DOHH2 (cell line): ENCODE measurements at regions not wholly inside any gene's neighbourhood (a gene's known extent, or its start where the extent isn't known, plus 50 kb on each side); places are given as distances from the start of the nearest gene placed in this dataset.

Experiments
- H3F3A ChIP-seq: fragments of 200-600 bp; sonication (generic), shearing (Covaris generic); 2 replicates; pipeline ENCODE4 v1.6.0; 2016; ENCODE audit warnings: antibody characterized with exemption, mild to moderate bottlenecking; ENCODE audit not compliant: control insufficient read depth, insufficient read depth
- H3K27ac ChIP-seq: fragments of 200-600 bp; sonication (generic); 2 replicates; pipeline ENCODE4 v1.5.1; 2014; ENCODE audit warnings: low read depth, mild to moderate bottlenecking, low read length, moderate library complexity
- H3K27me3 ChIP-seq: fragments of 200-600 bp; sonication (generic); 2 replicates; pipeline ENCODE4 v1.6.1; 2014; ENCODE audit warnings: mild to moderate bottlenecking, low read length, mixed read lengths; ENCODE audit not compliant: control insufficient read depth
- H3K36me3 ChIP-seq: fragments of 200-600 bp; sonication (generic); 2 replicates; pipeline ENCODE4 v1.6.1; 2014; ENCODE audit warnings: mild to moderate bottlenecking, low read length, moderate library complexity, mixed read lengths; ENCODE audit not compliant: control insufficient read depth
- H3K4me1 ChIP-seq: fragments of 200-600 bp; sonication (generic); 2 replicates; pipeline ENCODE4 v1.6.1; 2014; ENCODE audit warnings: mild to moderate bottlenecking, low read length, mixed read lengths; ENCODE audit not compliant: control insufficient read depth
- H3K4me2 ChIP-seq: fragments of 200-600 bp; sonication (generic); 2 replicates; pipeline ENCODE4 v1.6.0; 2014; ENCODE audit warnings: mild to moderate bottlenecking, low read length, moderate library complexity
- H3K4me3 ChIP-seq: fragments of 200-600 bp; sonication (generic); 2 replicates; pipeline ENCODE4 v1.5.1; 2014; ENCODE audit warnings: mild to moderate bottlenecking, low read length, mixed read lengths
- H3K79me2 ChIP-seq: fragments of 200-600 bp; sonication (generic); 2 replicates; pipeline ENCODE4 v1.6.1; 2014; ENCODE audit warnings: mild to moderate bottlenecking, low read length, mixed read lengths; ENCODE audit not compliant: control insufficient read depth
- H3K9me2 ChIP-seq: fragments of 200-600 bp; sonication (generic); replicated peaks from 2 replicates; pipeline ENCODE4 v1.6.1; 2014; ENCODE audit warnings: mild to moderate bottlenecking, low read length, mixed read lengths; ENCODE audit not compliant: control insufficient read depth
- H3K9me3 ChIP-seq: fragments of 200-600 bp; sonication (generic); 2 replicates; pipeline ENCODE4 v1.6.1; 2014; ENCODE audit warnings: antibody characterized with exemption, low read length, mixed read lengths; ENCODE audit not compliant: control insufficient read depth, insufficient read depth
- H4K20me1 ChIP-seq: fragments of 200-600 bp; sonication (generic); 2 replicates; pipeline ENCODE4 v1.6.0; 2014; ENCODE audit warnings: low read depth, mild to moderate bottlenecking, antibody characterized with exemption, low read length, moderate library complexity; ENCODE audit not compliant: control insufficient read depth, insufficient read depth
- CTCF ChIP-seq: fragments of 200-600 bp; sonication (generic); IDR thresholded peaks from one replicate; pipeline ENCODE4 v1.5.1; 2014; ENCODE audit warnings: antibody characterized with exemption, mild to moderate bottlenecking, low read depth, low read length; ENCODE audit not compliant: poor library complexity, severe bottlenecking
- EZH2phosphoT487 ChIP-seq: fragments of 200-600 bp; sonication (generic); IDR thresholded peaks from 2 replicates; pipeline ENCODE4 v1.6.1; 2017; ENCODE audit warnings: borderline replicate concordance, mild to moderate bottlenecking, antibody characterized with exemption, low read length, moderate library complexity, mixed read lengths

- TF ChIP-seq CTCF (no peak), EZH2phosphoT487 (no peak)
Observed at GRCh38 chr2:41877114-41877678, 170.6 kb upstream of the PKDCC start.

GRCh38 chr2:41878056-41878455 lies 169.8 kb upstream of the PKDCC start:
- H3K4me3 ChIP-seq, result no peak overlapping the region
- H3K9me2 ChIP-seq, result no peaks in the 10 kb centered on the region
- no peaks in the 10 kb centered on the region for H4K20me1 ChIP-seq
- H3K27me3 ChIP-seq, result peaks cover 17% of the 10 kb centered on the region; the same call in 1 of the 2 replicates
- H3K4me2 ChIP-seq, result no peak overlapping the region
- H3K9me3 ChIP-seq, result no peaks in the 10 kb centered on the region
- H3K27ac ChIP-seq, result no peak overlapping the region
- no peaks in the 10 kb centered on the region; the same call in 1 of the 2 replicates for H3K4me1 ChIP-seq
- H3K79me2 ChIP-seq, result no peaks in the 10 kb centered on the region
- no peaks in the 10 kb centered on the region for H3F3A ChIP-seq
- TF ChIP-seq EZH2phosphoT487 (no peak), CTCF (no peak)
- H3K36me3 ChIP-seq, result no peaks in the 10 kb centered on the region

More at GRCh38 chr2:41877114-41877678, 170.6 kb upstream of the PKDCC start:
- Histone ChIP-seq H3K9me3 (no peaks in the 10 kb centered on the region), H3K4me1 (no peaks in the 10 kb centered on the region; the same call in 1 of the 2 replicates), H3K79me2 (no peaks in the 10 kb centered on the region), H3K27me3 (peaks cover 17% of the 10 kb centered on the region; the same call in 1 of the 2 replicates), H3K27ac (no peak overlapping the region), H3F3A (no peaks in the 10 kb centered on the region), H4K20me1 (no peaks in the 10 kb centered on the region), H3K9me2 (no peaks in the 10 kb centered on the region), H3K4me3 (no peak overlapping the region), H3K36me3 (no peaks in the 10 kb centered on the region), H3K4me2 (no peak overlapping the region)

- H4K20me1 ChIP-seq, result no peaks in the 10 kb centered on the region
- H3K36me3 ChIP-seq, result no peaks in the 10 kb centered on the region
- H3K27ac ChIP-seq, result no peak overlapping the region
- no peaks in the 10 kb centered on the region for H3K9me2 ChIP-seq
- H3F3A ChIP-seq, result no peaks in the 10 kb centered on the region
- H3K4me1 ChIP-seq, result no peaks in the 10 kb centered on the region; the same call in 1 of the 2 replicates
- H3K4me3 ChIP-seq, result no peak overlapping the region
- peaks cover 15% of the 10 kb centered on the region; the same call in 1 of the 2 replicates for H3K27me3 ChIP-seq
- H3K79me2 ChIP-seq, result no peaks in the 10 kb centered on the region
- no peak overlapping the region for H3K4me2 ChIP-seq
- H3K9me3 ChIP-seq, result no peaks in the 10 kb centered on the region
- no peak for TF ChIP-seq EZH2phosphoT487
- TF ChIP-seq CTCF, result no peak
Observed at GRCh38 chr2:41878716-41879234, 169.0 kb upstream of the PKDCC start.
